Smooth muscle cell (in vitro differentiated cells): ENCODE measurements at regions not wholly inside any gene's neighbourhood (a gene's known extent, or its start where the extent isn't known, plus 50 kb on each side); places are given as distances from the start of the nearest gene placed in this dataset.

ENCODE experiments used
- DNase-seq: peaks from one replicate; lab custom pipeline; 2025; ENCODE audit not compliant: unreplicated experiment; lab: John Stamatoyannopoulos, UW
- H2AFZ ChIP-seq: fragments of 200-600 bp; sonication (generic); 2 replicates; pipeline ENCODE4 v1.6.0; 2016; ENCODE audit warnings: antibody characterized with exemption, low read depth, mild to moderate bottlenecking
- H3F3A ChIP-seq: fragments of 200-600 bp; sonication (generic); 2 replicates; pipeline ENCODE4 v1.6.0; 2017; ENCODE audit warnings: antibody characterized with exemption, low read depth
- H3K27ac ChIP-seq: fragments of 200-600 bp; sonication (generic); 2 replicates; pipeline ENCODE4 v1.5.1; 2016; ENCODE audit warnings: low read depth, mild to moderate bottlenecking
- H3K27me3 ChIP-seq: fragments of 200-600 bp; sonication (generic); 2 replicates; pipeline ENCODE4 v1.6.1; 2016; ENCODE audit warnings: low read depth, mild to moderate bottlenecking
- H3K36me3 ChIP-seq: fragments of 200-600 bp; sonication (generic); 2 replicates; pipeline ENCODE4 v1.5.1; 2016; ENCODE audit warnings: low read depth
- H3K4me1 ChIP-seq: fragments of 200-600 bp; sonication (generic); 2 replicates; pipeline ENCODE4 v1.5.1; 2016; ENCODE audit warnings: low read depth
- H3K4me2 ChIP-seq: fragments of 200-600 bp; sonication (generic); 2 replicates; pipeline ENCODE4 v1.6.0; 2016; ENCODE audit warnings: mild to moderate bottlenecking
- H3K4me3 ChIP-seq: fragments of 200-600 bp; sonication (generic); 2 replicates; pipeline ENCODE4 v1.5.1; 2016; ENCODE audit warnings: mild to moderate bottlenecking
- H3K79me2 ChIP-seq: fragments of 200-600 bp; sonication (generic); 2 replicates; pipeline ENCODE4 v1.6.0; 2016; ENCODE audit warnings: low read depth, mild to moderate bottlenecking
- H3K9ac ChIP-seq: fragments of 200-600 bp; sonication (generic); 2 replicates; pipeline ENCODE4 v1.6.0; 2016; ENCODE audit warnings: low read depth
- H3K9me3 ChIP-seq: fragments of 200-600 bp; sonication (generic); replicated peaks from 2 replicates; pipeline ENCODE4 v1.5.1; 2016; ENCODE audit warnings: low read depth
- H4K20me1 ChIP-seq: fragments of 200-600 bp; sonication (generic); 2 replicates; pipeline ENCODE4 v1.6.0; 2016; ENCODE audit warnings: low read depth
- CTCF ChIP-seq: fragments of 200-600 bp; sonication (generic); IDR thresholded peaks from 2 replicates; pipeline ENCODE4 v1.5.1; 2017; ENCODE audit warnings: borderline replicate concordance, mild to moderate bottlenecking, antibody characterized with exemption; ENCODE audit not compliant: insufficient read depth, poor library complexity, severe bottlenecking
- WGBS: methylation state at CpG from one replicate; pipeline ENCODE4 v1.1.7; 2016; ENCODE audit warnings: low lambda C conversion rate; 5-methylcytosine and 5-hydroxymethylcytosine counted together

DNA sequence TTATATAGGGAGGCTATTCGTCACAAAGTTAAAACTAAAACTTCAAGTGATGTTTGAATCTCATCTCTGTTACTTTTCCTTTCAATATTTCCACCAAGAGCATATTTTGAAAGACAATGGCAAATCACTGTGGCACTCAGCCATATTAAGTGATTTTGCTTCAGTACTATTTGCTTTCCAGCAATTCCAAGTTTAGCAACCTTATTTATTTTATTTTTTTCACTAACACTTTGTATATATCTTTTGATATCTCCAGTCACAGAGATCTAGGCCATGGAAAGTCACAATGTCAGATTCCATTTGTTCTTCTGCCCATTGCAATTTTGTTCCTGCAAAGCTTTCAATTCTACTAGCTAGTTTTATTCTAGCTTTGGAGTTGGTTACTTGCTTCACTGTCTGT is 1514.5 kb upstream of the ADGRL3 start:
- Histone ChIP-seq H3K27ac (no peak overlapping the region), H3F3A (no peaks in the 10 kb centered on the region), H3K4me2 (no peak overlapping the region), H3K9ac (no peak overlapping the region), H3K36me3 (no peaks in the 10 kb centered on the region), H3K4me1 (no peaks in the 10 kb centered on the region), H4K20me1 (no peaks in the 10 kb centered on the region), H3K27me3 (no peaks in the 10 kb centered on the region), H3K4me3 (no peak overlapping the region), H3K9me3 (no peaks in the 10 kb centered on the region), H3K79me2 (no peaks in the 10 kb centered on the region), H2AFZ (no peak overlapping the region)
- no peak for TF ChIP-seq CTCF
- no peak for DNase-seq
- 95% methylated on average over 1 of the region's 1 CpG for WGBS

- Histone ChIP-seq H3K27ac (no peak overlapping the region), H3K79me2 (no peaks in the 10 kb centered on the region), H3K9ac (no peak overlapping the region), H3K27me3 (no peaks in the 10 kb centered on the region), H3K9me3 (no peaks in the 10 kb centered on the region), H2AFZ (no peak overlapping the region), H4K20me1 (no peaks in the 10 kb centered on the region), H3K4me3 (no peak overlapping the region), H3K36me3 (no peaks in the 10 kb centered on the region), H3K4me1 (no peaks in the 10 kb centered on the region), H3K4me2 (no peak overlapping the region), H3F3A (no peaks in the 10 kb centered on the region)
- DNase-seq, result no peak
- no peak for TF ChIP-seq CTCF
- WGBS, result 93% methylated on average over 6 of the region's 6 CpGs
Measured at GRCh38 chr4:59689149-59689548, 1511.0 kb upstream of the ADGRL3 start.

GRCh38 chr4:59695355-59696053 is 1504.6 kb upstream of the ADGRL3 start:
- TF ChIP-seq CTCF, result no peak
- no peak overlapping the region for H3K4me2 ChIP-seq
- 85% methylated on average over 5 of the region's 5 CpGs for WGBS

GRCh38 chr4:59698041-59698440 is 1502.1 kb upstream of the ADGRL3 start:
- Histone ChIP-seq H3F3A (no peaks in the 10 kb centered on the region), H3K4me1 (no peaks in the 10 kb centered on the region), H3K79me2 (no peaks in the 10 kb centered on the region), H3K9me3 (no peaks in the 10 kb centered on the region), H3K4me3 (no peak overlapping the region), H3K27ac (no peak overlapping the region), H2AFZ (no peak overlapping the region), H3K36me3 (no peaks in the 10 kb centered on the region), H3K27me3 (peaks cover 4% of the 10 kb centered on the region), H3K9ac (no peak overlapping the region), H3K4me2 (no peak overlapping the region), H4K20me1 (no peaks in the 10 kb centered on the region)
- TF ChIP-seq CTCF, result no peak
- no peak for DNase-seq
- 93% methylated on average over 2 of the region's 2 CpGs for WGBS

More at GRCh38 chr4:59695355-59696053, 1504.6 kb upstream of the ADGRL3 start:
- no peaks in the 10 kb centered on the region for H3F3A ChIP-seq
- DNase-seq, result no peak
- H3K36me3 ChIP-seq, result no peaks in the 10 kb centered on the region
- H3K27me3 ChIP-seq, result peaks cover 4% of the 10 kb centered on the region
- H4K20me1 ChIP-seq, result no peaks in the 10 kb centered on the region
- H3K4me1 ChIP-seq, result no peaks in the 10 kb centered on the region
- H2AFZ ChIP-seq, result no peak overlapping the region
- H3K79me2 ChIP-seq, result no peaks in the 10 kb centered on the region
- H3K9ac ChIP-seq, result no peak overlapping the region
- H3K27ac ChIP-seq, result no peak overlapping the region
- H3K9me3 ChIP-seq, result no peaks in the 10 kb centered on the region
- no peak overlapping the region for H3K4me3 ChIP-seq
